Nephron progenitor cell (in vitro differentiated cells): ENCODE measurements at regions not wholly inside any gene's neighbourhood (a gene's known extent, or its start where the extent isn't known, plus 50 kb on each side); places are given as distances from the start of the nearest gene placed in this dataset.
"Not testable (repeated sequence)": the region's sequence is repeated elsewhere in the genome, so short reads cannot be mapped to it uniquely, and the experiment has no call there.

Experiments used
- DNase-seq: peaks from one replicate; pipeline ENCODE4 v3.0.0; 2021
- H3K27ac Mint-ChIP-seq: 2 replicates; pipeline ENCODE4 v1.8.0; 2021; ENCODE audit warnings: mild to moderate bottlenecking, moderate library complexity, mixed read lengths
- H3K27me3 Mint-ChIP-seq: 2 replicates; pipeline ENCODE4 v1.8.0; 2021; ENCODE audit warnings: mild to moderate bottlenecking, low read depth, mixed read lengths; ENCODE audit not compliant: poor library complexity
- H3K36me3 Mint-ChIP-seq: 2 replicates; pipeline ENCODE4 v1.8.0; 2021; ENCODE audit warnings: low read depth, mixed read lengths
- H3K4me1 Mint-ChIP-seq: 2 replicates; pipeline ENCODE4 v1.8.0; 2021; ENCODE audit warnings: mixed read lengths
- H3K4me3 Mint-ChIP-seq: 2 replicates; pipeline ENCODE4 v1.8.0; 2021; ENCODE audit warnings: mild to moderate bottlenecking, moderate library complexity, mixed read lengths
- H3K9me3 Mint-ChIP-seq: 2 replicates; pipeline ENCODE4 v1.8.0; 2021; ENCODE audit warnings: mild to moderate bottlenecking, moderate library complexity, mixed read lengths
- TF ChIP-seq, protein P1 (sequence below): fragments of 200-600 bp; sonication (generic); IDR thresholded peaks from 2 replicates; pipeline ENCODE4 v1.5.0; 2021; ENCODE audit warnings: antibody characterized with exemption

- DNase-seq, result no peak
- Mint-ChIP-seq H3K27me3 (no peaks in the 10 kb centered on the region), H3K4me1 (peaks cover 6% of the 10 kb centered on the region), H3K4me3 (no peak overlapping the region), H3K9me3 (peaks cover 15% of the 10 kb centered on the region), H3K36me3 (peaks cover 12% of the 10 kb centered on the region), H3K27ac (no peak overlapping the region)
- TF ChIP-seq, protein P1, sequence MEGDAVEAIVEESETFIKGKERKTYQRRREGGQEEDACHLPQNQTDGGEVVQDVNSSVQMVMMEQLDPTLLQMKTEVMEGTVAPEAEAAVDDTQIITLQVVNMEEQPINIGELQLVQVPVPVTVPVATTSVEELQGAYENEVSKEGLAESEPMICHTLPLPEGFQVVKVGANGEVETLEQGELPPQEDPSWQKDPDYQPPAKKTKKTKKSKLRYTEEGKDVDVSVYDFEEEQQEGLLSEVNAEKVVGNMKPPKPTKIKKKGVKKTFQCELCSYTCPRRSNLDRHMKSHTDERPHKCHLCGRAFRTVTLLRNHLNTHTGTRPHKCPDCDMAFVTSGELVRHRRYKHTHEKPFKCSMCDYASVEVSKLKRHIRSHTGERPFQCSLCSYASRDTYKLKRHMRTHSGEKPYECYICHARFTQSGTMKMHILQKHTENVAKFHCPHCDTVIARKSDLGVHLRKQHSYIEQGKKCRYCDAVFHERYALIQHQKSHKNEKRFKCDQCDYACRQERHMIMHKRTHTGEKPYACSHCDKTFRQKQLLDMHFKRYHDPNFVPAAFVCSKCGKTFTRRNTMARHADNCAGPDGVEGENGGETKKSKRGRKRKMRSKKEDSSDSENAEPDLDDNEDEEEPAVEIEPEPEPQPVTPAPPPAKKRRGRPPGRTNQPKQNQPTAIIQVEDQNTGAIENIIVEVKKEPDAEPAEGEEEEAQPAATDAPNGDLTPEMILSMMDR, result no peak
Measured at GRCh38 chr2:122545821-122546220, 790.4 kb downstream of the TSN start.

- DNase-seq, result no peak
- H3K27me3 Mint-ChIP-seq, result no peaks in the 10 kb centered on the region
- no peak overlapping the region for H3K27ac Mint-ChIP-seq
- no peaks in the 10 kb centered on the region for H3K36me3 Mint-ChIP-seq
- no peaks in the 10 kb centered on the region for H3K9me3 Mint-ChIP-seq
- H3K4me3 Mint-ChIP-seq, result no peak overlapping the region
- H3K4me1 Mint-ChIP-seq, result no peaks in the 10 kb centered on the region
- TF ChIP-seq, protein P1, result no peak
Measured at GRCh38 chr2:122562775-122563174, 807.3 kb downstream of the TSN start.

- H3K4me3 Mint-ChIP-seq, result no peak overlapping the region
- TF ChIP-seq, protein P1, result no peak
- H3K4me1 Mint-ChIP-seq, result no peaks in the 10 kb centered on the region
- H3K9me3 Mint-ChIP-seq, result no peaks in the 10 kb centered on the region
- H3K27me3 Mint-ChIP-seq, result no peaks in the 10 kb centered on the region
- no peaks in the 10 kb centered on the region for H3K36me3 Mint-ChIP-seq
- H3K27ac Mint-ChIP-seq, result no peak overlapping the region
- no peak for DNase-seq
Measured at GRCh38 chr2:122563781-122564180, 808.3 kb downstream of the TSN start.

- no peak overlapping the region for H3K27ac Mint-ChIP-seq
- TF ChIP-seq, protein P1, result no peak
- H3K27me3 Mint-ChIP-seq, result no peaks in the 10 kb centered on the region
- H3K36me3 Mint-ChIP-seq, result no peaks in the 10 kb centered on the region
- DNase-seq, result no peak
- H3K4me1 Mint-ChIP-seq, result no peaks in the 10 kb centered on the region
- H3K9me3 Mint-ChIP-seq, result no peaks in the 10 kb centered on the region
- no peak overlapping the region for H3K4me3 Mint-ChIP-seq
Measured at GRCh38 chr2:122564843-122565242, 809.4 kb downstream of the TSN start.

- no peaks in the 10 kb centered on the region for H3K36me3 Mint-ChIP-seq
- H3K27me3 Mint-ChIP-seq, result no peaks in the 10 kb centered on the region
- no peaks in the 10 kb centered on the region for H3K4me1 Mint-ChIP-seq
- TF ChIP-seq, protein P1, result no peak
- no peak for DNase-seq
- H3K9me3 Mint-ChIP-seq, result no peaks in the 10 kb centered on the region
- no peak overlapping the region for H3K4me3 Mint-ChIP-seq
- no peak overlapping the region for H3K27ac Mint-ChIP-seq
Measured at GRCh38 chr2:122565364-122565763, 809.9 kb downstream of the TSN start.

DNA sequence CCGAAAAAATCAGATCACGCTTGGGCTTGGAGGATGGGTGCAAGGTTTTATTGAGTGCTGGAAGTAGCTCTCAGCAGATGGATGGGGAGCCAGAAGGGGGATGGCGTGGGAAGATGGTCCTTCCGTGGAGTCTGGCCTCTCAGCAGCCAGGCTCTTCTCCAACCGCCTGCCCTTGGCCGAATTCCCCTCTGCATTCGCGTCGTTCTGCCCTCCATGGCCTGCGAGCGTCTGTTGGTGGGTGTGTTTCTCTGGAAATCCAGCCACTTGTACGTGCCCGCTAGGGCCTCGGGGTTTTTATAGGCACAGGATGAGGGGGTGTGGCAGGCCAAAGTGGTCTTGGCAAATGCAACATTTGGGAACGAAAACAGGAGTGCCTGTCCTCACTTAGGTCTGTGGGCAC lies 815.2 kb downstream of the TSN start:
- Mint-ChIP-seq H3K4me3 (no peak overlapping the region), H3K4me1 (no peaks in the 10 kb centered on the region), H3K27ac (no peak overlapping the region), H3K27me3 (no peaks in the 10 kb centered on the region), H3K9me3 (no peaks in the 10 kb centered on the region), H3K36me3 (no peaks in the 10 kb centered on the region)
- no peak for DNase-seq
- TF ChIP-seq, protein P1, result no peak

DNA sequence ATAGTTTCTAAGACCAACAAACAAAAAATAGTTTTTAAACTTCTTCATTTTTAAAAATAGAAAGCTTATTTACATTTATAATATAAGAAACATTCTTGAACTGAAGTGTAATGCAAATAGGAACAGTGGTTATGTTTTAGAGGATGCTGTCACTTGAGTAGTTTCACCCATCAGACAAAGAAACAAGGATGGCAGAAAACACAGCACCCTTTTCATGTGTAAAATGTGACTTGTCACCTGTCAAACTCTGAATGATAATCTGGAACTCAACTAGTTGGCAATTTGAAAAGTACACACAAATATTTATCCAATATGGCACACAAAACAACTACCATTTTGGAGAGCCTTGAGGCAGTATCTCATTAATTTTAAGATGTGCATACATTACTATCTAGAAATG lies 816.0 kb downstream of the TSN start:
- not testable (repeated sequence) for H3K4me3 Mint-ChIP-seq, H3K27ac Mint-ChIP-seq, H3K27me3 Mint-ChIP-seq, DNase-seq, H3K36me3 Mint-ChIP-seq, H3K9me3 Mint-ChIP-seq, H3K4me1 Mint-ChIP-seq
